Gastrocnemius medialis (tissue), 4 donors: ENCODE measurements at regions not wholly inside any gene's neighbourhood (a gene's known extent, or its start where the extent isn't known, plus 50 kb on each side); places are given as distances from the start of the nearest gene placed in this dataset.

ENCODE experiments used
- POLR2A ChIP-seq, 2 donors: fragments of 450-650 bp; IDR thresholded peaks; one replicate each; pipeline ENCODE4 v1.6.1; 2017; ENCODE audit warnings: antibody characterized with exemption in 2 of 2, mild to moderate bottlenecking in 2 of 2, moderate library complexity in 2 of 2
- TF ChIP-seq, protein P1 (sequence below), 5 experiments: fragments of 450-650 bp in 3 of 5; fragments of 200-600 bp in 2 of 5; sonication (generic) in 2 of 5; IDR thresholded peaks in 4 of 5; conservative IDR thresholded peaks in 1 of 5; 1 replicate in 4 of 5; 2 replicates in 1 of 5; pipeline ENCODE4 v1.5.1; 2016 to 2019; ENCODE audit warnings: antibody characterized with exemption in 5 of 5, mild to moderate bottlenecking in 3 of 5, moderate library complexity in 3 of 5

DNA sequence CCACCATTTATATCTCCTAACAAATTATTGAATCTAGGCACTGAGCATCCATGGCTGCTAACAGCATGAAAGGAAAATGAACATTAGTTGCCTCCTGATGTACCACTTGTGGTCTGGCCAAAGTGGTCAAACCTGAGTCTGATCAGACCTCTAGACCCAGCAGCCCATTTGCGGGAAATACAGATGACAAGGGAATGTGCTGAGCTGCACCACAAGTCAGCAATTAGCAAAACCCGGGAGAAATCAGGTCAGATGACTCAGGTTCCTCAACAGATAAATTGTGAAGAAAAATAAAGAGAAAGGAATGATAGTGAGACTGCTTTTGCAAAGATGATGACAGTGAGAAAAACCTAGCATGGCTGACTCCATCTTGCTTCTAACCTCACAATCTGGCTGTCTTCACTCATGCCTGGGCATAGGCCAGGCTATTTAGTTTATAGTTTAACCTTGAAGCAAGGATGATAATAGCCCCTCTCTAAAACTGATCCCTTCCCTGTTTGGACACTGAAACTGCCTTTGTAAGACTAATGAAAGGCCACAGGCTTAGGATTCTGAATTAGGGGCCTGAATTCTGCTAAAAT, 142.7 kb upstream of the ASIC2 start:
- TF ChIP-seq, protein P1, sequence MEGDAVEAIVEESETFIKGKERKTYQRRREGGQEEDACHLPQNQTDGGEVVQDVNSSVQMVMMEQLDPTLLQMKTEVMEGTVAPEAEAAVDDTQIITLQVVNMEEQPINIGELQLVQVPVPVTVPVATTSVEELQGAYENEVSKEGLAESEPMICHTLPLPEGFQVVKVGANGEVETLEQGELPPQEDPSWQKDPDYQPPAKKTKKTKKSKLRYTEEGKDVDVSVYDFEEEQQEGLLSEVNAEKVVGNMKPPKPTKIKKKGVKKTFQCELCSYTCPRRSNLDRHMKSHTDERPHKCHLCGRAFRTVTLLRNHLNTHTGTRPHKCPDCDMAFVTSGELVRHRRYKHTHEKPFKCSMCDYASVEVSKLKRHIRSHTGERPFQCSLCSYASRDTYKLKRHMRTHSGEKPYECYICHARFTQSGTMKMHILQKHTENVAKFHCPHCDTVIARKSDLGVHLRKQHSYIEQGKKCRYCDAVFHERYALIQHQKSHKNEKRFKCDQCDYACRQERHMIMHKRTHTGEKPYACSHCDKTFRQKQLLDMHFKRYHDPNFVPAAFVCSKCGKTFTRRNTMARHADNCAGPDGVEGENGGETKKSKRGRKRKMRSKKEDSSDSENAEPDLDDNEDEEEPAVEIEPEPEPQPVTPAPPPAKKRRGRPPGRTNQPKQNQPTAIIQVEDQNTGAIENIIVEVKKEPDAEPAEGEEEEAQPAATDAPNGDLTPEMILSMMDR (IDR thresholded peaks at IDR 0.05 in 4 of 5, conservative IDR thresholded peaks at IDR 0.05 in 1 of 5): no peak
- TF ChIP-seq POLR2A (IDR thresholded peaks at IDR 0.05): no peak
